GM12874 (cell line): ENCODE measurements at regions not wholly inside any gene's neighbourhood (a gene's known extent, or its start where the extent isn't known, plus 50 kb on each side); places are given as distances from the start of the nearest gene placed in this dataset.

Experiments used
- TF ChIP-seq, protein P1 (sequence below): IDR thresholded peaks from 2 replicates; pipeline ENCODE4 v1.5.1; 2011; ENCODE audit warnings: low read depth, mild to moderate bottlenecking, control low read depth, low read length, moderate library complexity; ENCODE audit not compliant: insufficient read depth

DNA sequence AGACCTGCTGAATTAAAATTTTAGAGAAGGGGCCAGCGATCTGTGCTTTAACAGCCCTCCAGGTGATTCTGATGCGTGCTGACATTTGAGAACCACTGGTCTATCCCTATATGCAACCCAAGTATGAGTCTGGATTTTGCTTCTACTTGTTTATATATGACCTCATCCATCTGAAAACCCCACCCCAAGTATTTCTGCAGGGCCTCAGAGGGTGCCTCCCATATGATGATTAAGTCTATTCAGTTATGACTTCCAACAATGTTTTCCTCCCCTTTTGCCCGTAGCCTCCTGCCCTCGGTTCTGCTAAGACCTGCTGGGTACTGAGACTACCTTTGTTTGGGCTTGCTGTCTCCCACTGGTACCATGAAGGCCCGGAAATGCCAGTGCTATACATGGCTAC is 376.0 kb upstream of the SMARCA2 start:
- TF ChIP-seq, protein P1, sequence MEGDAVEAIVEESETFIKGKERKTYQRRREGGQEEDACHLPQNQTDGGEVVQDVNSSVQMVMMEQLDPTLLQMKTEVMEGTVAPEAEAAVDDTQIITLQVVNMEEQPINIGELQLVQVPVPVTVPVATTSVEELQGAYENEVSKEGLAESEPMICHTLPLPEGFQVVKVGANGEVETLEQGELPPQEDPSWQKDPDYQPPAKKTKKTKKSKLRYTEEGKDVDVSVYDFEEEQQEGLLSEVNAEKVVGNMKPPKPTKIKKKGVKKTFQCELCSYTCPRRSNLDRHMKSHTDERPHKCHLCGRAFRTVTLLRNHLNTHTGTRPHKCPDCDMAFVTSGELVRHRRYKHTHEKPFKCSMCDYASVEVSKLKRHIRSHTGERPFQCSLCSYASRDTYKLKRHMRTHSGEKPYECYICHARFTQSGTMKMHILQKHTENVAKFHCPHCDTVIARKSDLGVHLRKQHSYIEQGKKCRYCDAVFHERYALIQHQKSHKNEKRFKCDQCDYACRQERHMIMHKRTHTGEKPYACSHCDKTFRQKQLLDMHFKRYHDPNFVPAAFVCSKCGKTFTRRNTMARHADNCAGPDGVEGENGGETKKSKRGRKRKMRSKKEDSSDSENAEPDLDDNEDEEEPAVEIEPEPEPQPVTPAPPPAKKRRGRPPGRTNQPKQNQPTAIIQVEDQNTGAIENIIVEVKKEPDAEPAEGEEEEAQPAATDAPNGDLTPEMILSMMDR, result no peak

DNA sequence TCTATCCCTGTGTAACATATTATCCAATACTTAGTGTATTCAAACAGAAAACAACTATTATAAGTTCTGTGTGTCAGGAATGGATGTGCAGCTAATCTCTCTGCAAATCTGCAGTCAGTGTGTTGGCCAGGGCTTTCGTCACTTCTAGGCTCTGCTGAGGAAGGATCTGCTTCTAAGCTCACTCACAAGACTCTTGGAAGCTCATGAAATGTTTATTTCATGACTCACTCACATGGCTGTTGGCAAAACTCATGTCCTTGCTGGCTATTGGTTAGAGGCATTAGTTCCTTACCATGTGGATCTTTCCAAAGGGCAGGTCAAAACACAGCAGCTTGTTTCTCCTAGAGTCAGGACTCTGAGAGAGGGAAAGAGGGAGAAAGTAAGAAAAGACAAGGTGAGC is 367.4 kb upstream of the SMARCA2 start:
- TF ChIP-seq, protein P1, result no peak

DNA sequence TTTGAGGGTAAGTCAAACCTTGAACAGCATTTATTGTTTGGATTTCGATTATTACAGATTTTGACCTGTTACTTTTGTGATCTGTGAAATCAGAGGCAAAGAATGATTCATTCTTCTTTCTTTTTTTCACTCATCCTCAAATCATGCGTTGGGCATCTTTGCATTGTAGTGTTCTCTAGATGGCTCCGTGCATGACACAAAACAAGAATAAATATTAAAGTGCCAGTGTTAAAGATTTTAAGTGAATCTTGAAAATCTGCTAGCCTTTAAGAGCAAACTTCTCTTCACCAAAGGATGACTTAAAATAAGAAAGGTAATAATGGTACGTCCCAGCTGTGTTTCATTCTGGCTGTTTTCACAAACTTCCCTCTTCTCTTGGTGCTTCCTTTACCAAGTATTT is 361.9 kb upstream of the SMARCA2 start:
- TF ChIP-seq, protein P1, result no peak

DNA sequence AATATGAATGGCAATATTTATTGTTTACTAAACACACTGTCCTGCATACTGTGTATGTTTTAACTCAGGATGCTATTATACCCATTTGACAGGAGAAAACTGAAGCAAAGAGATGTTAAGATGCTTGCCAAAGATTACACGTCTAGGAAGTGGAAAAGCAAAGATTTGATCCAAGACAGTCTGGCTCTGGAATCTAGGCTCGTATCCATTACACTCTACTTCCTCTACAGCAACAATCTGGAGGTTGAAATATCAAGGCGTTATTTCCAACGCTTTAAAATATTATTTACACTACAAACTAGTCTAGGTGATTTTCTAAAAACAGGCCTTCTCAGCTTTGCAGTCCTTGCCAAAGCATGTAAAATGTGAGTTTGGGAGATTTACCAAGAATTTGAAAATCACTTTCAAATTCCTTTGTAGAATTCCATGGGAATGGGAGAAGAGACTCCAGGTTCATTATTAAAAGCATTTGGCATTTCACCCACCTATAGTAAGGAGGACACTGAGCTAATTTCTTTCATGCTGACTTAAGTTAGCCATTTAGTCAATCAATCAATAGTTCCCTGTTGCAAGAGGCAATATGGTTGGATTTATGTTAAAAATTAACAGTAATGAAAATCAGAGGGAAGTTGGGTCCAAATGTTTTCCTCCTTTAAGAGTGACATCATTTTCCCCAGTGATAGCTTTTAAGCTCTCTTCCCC is 356.3 kb upstream of the SMARCA2 start:
- TF ChIP-seq, protein P1, result no peak

DNA sequence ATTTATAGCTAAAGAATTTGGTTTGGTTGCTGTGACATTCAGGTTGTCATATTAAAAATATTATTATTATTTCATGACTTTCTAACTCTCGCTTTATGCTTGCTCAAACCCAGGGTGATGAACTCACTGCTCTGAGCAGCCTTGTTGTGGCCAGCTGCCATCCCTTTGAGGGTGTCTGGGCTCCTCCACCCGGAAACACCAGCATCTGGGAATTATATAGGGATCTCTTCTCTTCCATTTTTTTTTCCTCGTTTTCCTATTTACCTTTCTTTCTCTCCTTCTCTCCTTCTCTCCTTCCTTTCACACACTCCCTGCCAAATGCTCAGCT is 355.8 kb upstream of the SMARCA2 start:
- TF ChIP-seq, protein P1, result no peak

DNA sequence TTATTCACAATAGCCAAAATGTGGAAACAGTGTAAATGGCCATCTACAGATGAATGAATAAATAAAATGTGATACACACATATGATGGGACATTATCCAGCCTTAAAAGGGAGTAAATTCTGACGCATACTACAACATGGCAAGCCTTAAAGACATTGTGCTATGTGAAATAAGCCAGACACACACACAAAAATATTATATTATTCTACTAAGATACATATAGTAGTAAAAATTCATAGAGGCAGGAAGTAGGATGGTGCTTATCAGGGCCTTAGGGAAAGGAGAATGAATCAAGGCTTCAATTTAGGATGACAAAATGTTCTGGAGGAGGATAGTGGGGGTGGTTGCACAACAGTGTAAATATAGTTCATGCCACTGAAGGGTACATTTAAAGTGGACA is 346.7 kb upstream of the SMARCA2 start:
- TF ChIP-seq, protein P1, result no peak

DNA sequence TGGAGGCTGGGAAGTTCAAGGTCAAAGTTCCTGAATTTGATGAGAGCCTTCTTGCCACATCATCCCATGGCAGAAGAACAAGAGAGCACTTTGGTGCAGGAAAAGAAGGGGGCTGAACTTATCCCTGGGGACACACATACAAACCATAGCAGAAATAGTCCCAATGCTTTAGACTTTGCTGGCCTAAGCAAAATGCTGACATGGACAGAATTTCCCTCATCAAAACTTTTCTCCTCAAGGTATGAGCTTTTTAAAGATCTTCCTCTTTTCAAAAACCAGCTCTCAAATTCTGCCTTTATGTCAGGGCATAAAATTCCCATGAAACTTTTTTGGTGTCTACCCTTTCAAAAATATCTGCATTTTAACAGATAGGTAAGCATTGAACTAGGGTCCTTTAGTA is 341.8 kb upstream of the SMARCA2 start:
- TF ChIP-seq, protein P1, result no peak
